ENCODE measurements at regions not wholly inside any gene's neighbourhood (a gene's known extent, or its start where the extent isn't known, plus 50 kb on each side); places are given as distances from the start of the nearest gene placed in this dataset.

- TF ChIP-seq POLR2A (IDR thresholded peaks at IDR 0.05; ENCODE audit: low read depth, low read length) (no peak), POLR2AphosphoS5 (IDR thresholded peaks at IDR 0.05; ENCODE audit: low read depth, low read length) (no peak)
Measured at GRCh38 chr2:49677227-49677626, 522.9 kb upstream of the FSHR start.

Measured in GM12892 (cell line).